COLO829 (cell line): ENCODE measurements at regions not wholly inside any gene's neighbourhood (a gene's known extent, or its start where the extent isn't known, plus 50 kb on each side); places are given as distances from the start of the nearest gene placed in this dataset.

Experiments
- DNase-seq: peaks from one replicate; pipeline ENCODE4 v3.0.0; 2012; ENCODE audit warnings: low spot score

- no peak for DNase-seq
Measured at GRCh38 chr12:24044941-24045703, 95.7 kb upstream of the SOX5 start.

- peak; percentile 57 for DNase-seq
Measured at GRCh38 chr12:24042651-24043050, 93.2 kb upstream of the SOX5 start.

GRCh38 chr12:24039113-24039525, 89.6 kb upstream of the SOX5 start:
- DNase-seq = peak; percentile 43

- DNase-seq = no peak
Measured at GRCh38 chr12:24038211-24038997, 88.9 kb upstream of the SOX5 start.

- no peak for DNase-seq
Measured at GRCh38 chr12:24036438-24037216, 87.2 kb upstream of the SOX5 start.

- no peak for DNase-seq
Measured at GRCh38 chr12:24034894-24035293, 85.4 kb upstream of the SOX5 start.

- peak; percentile 59 for DNase-seq
Measured at GRCh38 chr12:24034160-24034559, 84.7 kb upstream of the SOX5 start.

GRCh38 chr12:24027352-24027751, 77.9 kb upstream of the SOX5 start:
- DNase-seq = no peak

GRCh38 chr12:24025153-24025798, 75.8 kb upstream of the SOX5 start:
- no peak for DNase-seq

GRCh38 chr12:24023081-24023480, 73.6 kb upstream of the SOX5 start:
- DNase-seq = no peak

GRCh38 chr12:24021164-24021502, 71.7 kb upstream of the SOX5 start:
- DNase-seq = no peak

- DNase-seq = peak; percentile 68
Measured at GRCh38 chr12:24020397-24021163, 71.1 kb upstream of the SOX5 start.

GRCh38 chr12:24015833-24016160, 66.3 kb upstream of the SOX5 start:
- peak; percentile 53 for DNase-seq

- DNase-seq = no peak
Measured at GRCh38 chr12:24014915-24015832, 65.7 kb upstream of the SOX5 start.

GRCh38 chr12:24014240-24014639, 64.8 kb upstream of the SOX5 start:
- no peak for DNase-seq

- DNase-seq = no peak
Measured at GRCh38 chr12:24012528-24012927, 63.1 kb upstream of the SOX5 start.

- no peak for DNase-seq
Measured at GRCh38 chr12:24011927-24012507, 62.5 kb upstream of the SOX5 start.

GRCh38 chr12:24008166-24008565, 58.7 kb upstream of the SOX5 start:
- no peak for DNase-seq
